NT2/D1 (cell line): ENCODE measurements at regions not wholly inside any gene's neighbourhood (a gene's known extent, or its start where the extent isn't known, plus 50 kb on each side); places are given as distances from the start of the nearest gene placed in this dataset.

ENCODE experiments used
- SUZ12 ChIP-seq: IDR thresholded peaks from 2 replicates; pipeline ENCODE4 v1.6.1; 2011; ENCODE audit not compliant: insufficient read length, insufficient read depth; ENCODE audit errors: extremely low read depth
- YY1 ChIP-seq: IDR thresholded peaks from 2 replicates; pipeline ENCODE4 v1.6.1; 2011; ENCODE audit not compliant: insufficient read length, insufficient read depth
- ZNF274 ChIP-seq: IDR thresholded peaks from 2 replicates; pipeline ENCODE4 v1.6.1; 2011; ENCODE audit warnings: mild to moderate bottlenecking, low read depth, low read length

DNA sequence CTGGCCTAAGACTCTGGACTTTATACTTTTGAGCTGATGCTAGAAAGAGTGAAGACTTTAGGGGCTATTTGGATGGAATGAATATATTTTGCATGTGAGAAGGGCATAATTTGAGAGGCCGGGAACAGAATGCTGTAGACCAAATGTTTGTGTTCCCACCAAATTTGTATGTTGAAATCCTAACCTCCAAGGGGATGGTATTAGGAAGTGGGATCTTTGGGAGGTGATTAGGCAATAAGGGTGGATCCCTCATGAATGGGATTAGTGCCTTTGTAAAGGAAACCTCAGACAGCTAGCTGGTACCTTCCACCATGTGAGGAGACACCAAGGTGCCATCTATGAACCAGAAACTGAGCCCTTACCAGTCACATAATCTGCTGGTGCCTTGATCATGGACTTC is 165.1 kb upstream of the S1PR3 start:
- TF ChIP-seq YY1 = no peak
- no peak for TF ChIP-seq ZNF274
- TF ChIP-seq SUZ12 = no peak
